ENCODE measurements at regions not wholly inside any gene's neighbourhood (a gene's known extent, or its start where the extent isn't known, plus 50 kb on each side); places are given as distances from the start of the nearest gene placed in this dataset.

GRCh38 chr14:38079268-38079667 lies 128.4 kb upstream of the SSTR1 start:
- peak overlapping the region; percentile 17 for H2AFZ ChIP-seq (ENCODE audit: low read length)
- H4K20me1 ChIP-seq (ENCODE audit: insufficient read depth, low read length), result no peaks in the 10 kb centered on the region
- H3K4me1 ChIP-seq (ENCODE audit: insufficient read depth, low read length, poor library complexity, severe bottlenecking), result peaks cover 36% of the 10 kb centered on the region
- H3K36me3 ChIP-seq (ENCODE audit: insufficient read depth, low read length), result no peaks in the 10 kb centered on the region; the same call in 1 of the 2 replicates
- no TSS peak for BruUV-seq (replicated peaks)
- no peak overlapping the region for H3K4me3 ChIP-seq (ENCODE audit: low read depth, low read length, poor library complexity, severe bottlenecking)
- H3K9me2 ChIP-seq (ENCODE audit: insufficient read depth, low read length), result no peaks in the 10 kb centered on the region
- no peaks in the 10 kb centered on the region for H3K79me2 ChIP-seq (ENCODE audit: insufficient read depth, low read depth, low read length)
- CTCF ChIA-PET (ENCODE audit: unreplicated experiment), result no interaction called here
- intact Hi-C loops (cut with micrococcal nuclease; ENCODE audit: unreplicated experiment), result loop anchor here (10.0 kb wide), 1 partner anchor 116 kb away; no protein-coding TSS in a partner anchor
- H3K9me3 ChIP-seq (ENCODE audit: low read length), result peaks cover 19% of the 10 kb centered on the region
- H3K4me2 ChIP-seq (ENCODE audit: low read length), result no peak overlapping the region
- no peak overlapping the region for H3K27ac ChIP-seq (ENCODE audit: low read depth, low read length, poor library complexity, severe bottlenecking)
- TF ChIP-seq CTCF (conservative IDR thresholded peaks at IDR 0.05; ENCODE audit: low read length) (no peak), EZH2phosphoT487 (IDR thresholded peaks at IDR 0.05; ENCODE audit: borderline replicate concordance, low read depth, low read length) (no peak)
- DNase-seq (ENCODE audit: low spot score), result no peak
- POLR2A ChIA-PET, result interaction anchor here (0.7 to 1.7 kb wide), 8 partner anchors 8 to 81 kb away, joined by 3 to 5 read pairs (median 4); no protein-coding TSS in a partner anchor

GRCh38 chr14:38079886-38080285 lies 127.8 kb upstream of the SSTR1 start:
- peaks cover 16% of the 10 kb centered on the region for H3K9me3 ChIP-seq (ENCODE audit: low read length)
- intact Hi-C loops (cut with micrococcal nuclease; ENCODE audit: unreplicated experiment), result loop anchor here (10.0 kb wide), 1 partner anchor 115 kb away; no protein-coding TSS in a partner anchor
- no peak overlapping the region for H3K4me3 ChIP-seq (ENCODE audit: low read depth, low read length, poor library complexity, severe bottlenecking)
- peaks cover 30% of the 10 kb centered on the region for H3K4me1 ChIP-seq (ENCODE audit: insufficient read depth, low read length, poor library complexity, severe bottlenecking)
- CTCF ChIA-PET (ENCODE audit: unreplicated experiment), result no interaction called here
- DNase-seq (ENCODE audit: low spot score), result no peak
- no peak overlapping the region for H3K4me2 ChIP-seq (ENCODE audit: low read length)
- H3K36me3 ChIP-seq (ENCODE audit: insufficient read depth, low read length), result no peaks in the 10 kb centered on the region; the same call in 1 of the 2 replicates
- H3K9me2 ChIP-seq (ENCODE audit: insufficient read depth, low read length), result no peaks in the 10 kb centered on the region
- H4K20me1 ChIP-seq (ENCODE audit: insufficient read depth, low read length), result no peaks in the 10 kb centered on the region
- H2AFZ ChIP-seq (ENCODE audit: low read length), result peak overlapping the region; percentile 17; the same call in 1 of the 2 replicates
- no peaks in the 10 kb centered on the region for H3K79me2 ChIP-seq (ENCODE audit: insufficient read depth, low read depth, low read length)
- no peak for TF ChIP-seq EZH2phosphoT487 (IDR thresholded peaks at IDR 0.05; ENCODE audit: borderline replicate concordance, low read depth, low read length)
- TF ChIP-seq CTCF (conservative IDR thresholded peaks at IDR 0.05; ENCODE audit: low read length), result no peak
- no TSS peak for BruUV-seq (replicated peaks)
- POLR2A ChIA-PET, result interaction anchor here (0.7 to 1.7 kb wide), 5 partner anchors 9 to 81 kb away, joined by 3 to 5 read pairs (median 4); no protein-coding TSS in a partner anchor
- no peak overlapping the region for H3K27ac ChIP-seq (ENCODE audit: low read depth, low read length, poor library complexity, severe bottlenecking)

- Histone ChIP-seq H3K27ac (ENCODE audit: low read depth, low read length, poor library complexity, severe bottlenecking) (no peak overlapping the region), H3K9me3 (ENCODE audit: low read length) (peaks cover 17% of the 10 kb centered on the region; the same call in 1 of the 2 replicates), H3K4me3 (ENCODE audit: low read depth, low read length, poor library complexity, severe bottlenecking) (no peak overlapping the region), H4K20me1 (ENCODE audit: insufficient read depth, low read length) (no peaks in the 10 kb centered on the region), H3K79me2 (ENCODE audit: insufficient read depth, low read depth, low read length) (no peaks in the 10 kb centered on the region), H2AFZ (ENCODE audit: low read length) (peak overlapping the region; percentile 16; the same call in 1 of the 2 replicates), H3K9me2 (ENCODE audit: insufficient read depth, low read length) (no peaks in the 10 kb centered on the region), H3K4me2 (ENCODE audit: low read length) (no peak overlapping the region), H3K4me1 (ENCODE audit: insufficient read depth, low read length, poor library complexity, severe bottlenecking) (peaks cover 28% of the 10 kb centered on the region), H3K36me3 (ENCODE audit: insufficient read depth, low read length) (no peaks in the 10 kb centered on the region; the same call in 1 of the 2 replicates)
- TF ChIP-seq EZH2phosphoT487 (IDR thresholded peaks at IDR 0.05; ENCODE audit: borderline replicate concordance, low read depth, low read length) (no peak), CTCF (conservative IDR thresholded peaks at IDR 0.05; ENCODE audit: low read length) (no peak)
- ChIA-PET POLR2A (interaction anchor here (0.9 to 1.3 kb wide), 2 partner anchors 15 to 27 kb away, joined by 3 to 4 read pairs; no protein-coding TSS in a partner anchor), CTCF (ENCODE audit: unreplicated experiment) (no interaction called here)
- no peak for DNase-seq (ENCODE audit: low spot score)
- intact Hi-C loops (cut with micrococcal nuclease; ENCODE audit: unreplicated experiment), result no loop called here
- no TSS peak for BruUV-seq (replicated peaks)
Measured at GRCh38 chr14:38080696-38081095, 127.0 kb upstream of the SSTR1 start.
